ENCODE measurements at regions not wholly inside any gene's neighbourhood (a gene's known extent, or its start where the extent isn't known, plus 50 kb on each side); places are given as distances from the start of the nearest gene placed in this dataset.
"Not testable (repeated sequence)": the region's sequence is repeated elsewhere in the genome, so short reads cannot be mapped to it uniquely, and the experiment has no call there.

DNA sequence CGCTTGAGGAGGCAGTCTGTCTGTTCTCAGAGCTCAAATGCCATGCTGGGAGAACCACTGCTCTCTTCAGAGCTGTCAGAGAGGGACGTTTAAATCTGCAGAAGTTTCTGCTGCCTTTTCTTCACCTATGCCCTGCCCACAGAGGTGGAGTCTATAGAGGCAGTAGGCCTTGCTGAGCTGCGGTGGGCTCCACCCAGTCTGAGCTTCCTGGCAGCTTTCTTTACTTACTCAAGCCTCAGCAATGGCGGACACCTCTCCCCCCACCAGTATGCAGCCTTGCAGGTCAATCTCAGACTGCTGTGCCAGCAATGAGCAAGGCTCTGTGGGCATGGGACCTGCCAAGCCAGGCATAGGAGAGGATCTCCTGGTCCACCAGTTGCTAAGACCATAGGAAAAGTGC lies 580.1 kb downstream of the FRK start:
- ATAC-seq; H3K4me3 Mint-ChIP-seq; H3K27me3 Mint-ChIP-seq (ENCODE audit: low read depth); H3K4me1 Mint-ChIP-seq (ENCODE audit: low read depth); H3K9me3 Mint-ChIP-seq; DNase-seq; H3K36me3 Mint-ChIP-seq (ENCODE audit: insufficient read depth): not testable (repeated sequence)

DNA sequence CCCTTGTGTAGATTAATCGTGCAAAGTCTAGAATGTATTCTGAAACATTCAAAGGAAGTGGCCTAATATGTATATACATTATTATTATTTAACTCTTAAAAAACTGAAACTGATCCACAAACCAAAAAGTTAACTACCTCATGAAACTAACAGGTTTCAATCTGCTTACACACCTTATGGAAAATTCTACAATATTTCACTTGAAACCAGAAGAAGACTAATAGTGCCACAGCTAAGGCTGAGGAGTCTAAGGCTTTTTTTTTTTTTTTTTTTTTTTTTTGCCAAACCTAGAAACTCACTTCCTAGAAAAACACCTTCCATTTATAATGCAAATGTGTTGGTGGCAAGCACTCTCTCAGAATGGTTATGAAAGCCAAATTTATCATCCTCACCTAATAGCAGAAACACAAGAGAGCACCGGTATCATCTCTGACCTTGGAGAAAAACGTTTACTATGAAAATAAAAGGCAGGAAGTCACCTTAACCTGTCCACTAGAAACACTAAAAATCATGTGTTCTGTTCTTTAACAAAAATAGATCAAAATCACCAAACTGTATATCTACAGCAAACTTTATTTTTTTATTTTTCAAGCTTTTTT lies 586.1 kb downstream of the FRK start:
- peaks cover 2% of the 10 kb centered on the region for H3K9me3 Mint-ChIP-seq
- H3K4me1 Mint-ChIP-seq (ENCODE audit: low read depth), result no peaks in the 10 kb centered on the region
- H3K27me3 Mint-ChIP-seq (ENCODE audit: low read depth), result no peaks in the 10 kb centered on the region
- no peak overlapping the region for H3K4me3 Mint-ChIP-seq
- no peaks in the 10 kb centered on the region for H3K36me3 Mint-ChIP-seq (ENCODE audit: insufficient read depth)
- no peak for DNase-seq
- ATAC-seq, result no peak

- Mint-ChIP-seq H3K36me3 (ENCODE audit: insufficient read depth) (no peaks in the 10 kb centered on the region), H3K4me1 (ENCODE audit: low read depth) (no peaks in the 10 kb centered on the region), H3K4me3 (no peak overlapping the region), H3K27me3 (ENCODE audit: low read depth) (no peaks in the 10 kb centered on the region), H3K9me3 (peaks cover 16% of the 10 kb centered on the region)
- ATAC-seq (no peak), DNase-seq (no peak)
Observed at GRCh38 chr6:115468272-115469005, 592.3 kb downstream of the FRK start.

DNA sequence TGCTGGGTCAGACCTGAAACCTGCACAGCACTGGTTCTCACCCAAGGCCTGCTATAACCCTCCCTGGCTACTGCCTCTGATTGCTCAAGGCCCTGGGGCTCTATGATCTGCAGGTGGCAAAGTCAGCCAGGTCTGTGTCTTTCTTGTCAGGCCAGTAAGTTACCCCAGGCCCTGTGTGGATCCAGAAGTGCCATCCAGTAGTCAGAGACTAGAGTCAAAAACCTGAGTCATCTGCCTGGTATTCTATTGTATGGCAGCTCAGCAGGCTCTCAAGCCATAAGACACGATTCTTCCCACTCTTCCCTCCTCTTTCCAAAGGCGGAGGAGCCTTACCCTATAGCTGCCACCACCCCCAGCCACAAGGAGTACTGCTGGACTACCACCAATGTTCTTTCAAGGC lies 593.0 kb downstream of the FRK start:
- no peak for DNase-seq
- Mint-ChIP-seq H3K27me3 (ENCODE audit: low read depth) (no peaks in the 10 kb centered on the region), H3K9me3 (peaks cover 16% of the 10 kb centered on the region), H3K4me3 (no peak overlapping the region), H3K4me1 (ENCODE audit: low read depth) (no peaks in the 10 kb centered on the region), H3K36me3 (ENCODE audit: insufficient read depth) (no peaks in the 10 kb centered on the region)
- no peak for ATAC-seq

- Mint-ChIP-seq H3K27me3 (ENCODE audit: low read depth) (no peaks in the 10 kb centered on the region), H3K9me3 (peaks cover 24% of the 10 kb centered on the region), H3K4me1 (ENCODE audit: low read depth) (no peaks in the 10 kb centered on the region), H3K4me3 (no peak overlapping the region), H3K36me3 (ENCODE audit: insufficient read depth) (no peaks in the 10 kb centered on the region)
- ATAC-seq (no peak), DNase-seq (no peak)
Observed at GRCh38 chr6:115460913-115461312, 599.8 kb downstream of the FRK start.

DNA sequence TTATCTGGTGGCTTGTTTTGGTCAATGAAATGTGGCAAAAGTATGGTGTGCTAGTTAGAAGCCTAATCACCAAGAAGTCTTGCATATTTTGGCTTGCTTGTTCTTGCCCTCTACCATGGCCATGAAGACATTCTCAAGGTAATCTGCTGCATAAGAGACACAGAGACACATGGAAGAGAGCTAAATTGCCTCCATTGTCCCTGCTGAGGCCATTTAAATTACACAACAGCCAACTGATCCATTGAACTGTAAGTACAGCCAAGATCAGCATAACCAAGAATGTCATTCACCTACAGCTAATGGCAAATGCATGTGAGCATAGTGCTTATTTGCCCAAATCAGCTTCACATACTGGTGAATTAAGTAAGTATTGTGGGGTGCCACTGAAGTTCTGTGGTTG lies 603.8 kb downstream of the FRK start:
- Mint-ChIP-seq H3K36me3 (ENCODE audit: insufficient read depth) (no peaks in the 10 kb centered on the region), H3K27me3 (ENCODE audit: low read depth) (no peaks in the 10 kb centered on the region), H3K4me1 (ENCODE audit: low read depth) (no peaks in the 10 kb centered on the region), H3K4me3 (no peak overlapping the region), H3K9me3 (peaks cover 14% of the 10 kb centered on the region)
- ATAC-seq, result no peak
- no peak for DNase-seq

DNA sequence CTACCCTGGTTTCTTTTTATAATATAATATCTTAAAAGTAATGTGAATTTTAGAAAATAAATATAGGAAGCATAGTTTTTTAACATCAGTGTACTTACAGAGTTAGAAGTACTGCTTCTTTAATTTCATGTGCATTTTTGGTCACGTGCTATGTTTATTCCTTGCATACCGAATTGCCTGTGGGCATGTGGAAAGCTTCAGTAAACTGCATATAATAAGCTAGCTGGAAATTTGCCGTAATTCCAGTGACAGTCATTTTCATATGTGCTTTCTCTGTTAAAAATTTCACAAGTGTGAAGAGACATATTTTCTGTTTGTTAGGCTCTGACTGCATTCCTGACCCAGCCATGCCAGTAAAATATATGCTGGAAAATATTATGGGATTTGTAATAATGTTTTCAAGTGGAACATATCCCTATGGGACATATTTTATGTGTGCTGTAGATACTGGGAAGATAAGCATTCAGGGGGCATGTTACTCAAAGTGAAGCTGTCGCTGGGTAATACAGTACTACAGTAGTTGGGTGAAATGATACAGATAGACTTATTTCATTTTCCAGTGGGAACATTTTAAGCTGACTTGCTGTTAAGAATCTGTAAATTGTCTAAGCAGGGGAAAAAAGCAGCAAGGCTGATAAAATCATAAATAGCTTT lies 616.7 kb downstream of the FRK start:
- H3K9me3 Mint-ChIP-seq, result no peaks in the 10 kb centered on the region
- no peaks in the 10 kb centered on the region for H3K36me3 Mint-ChIP-seq (ENCODE audit: insufficient read depth)
- ATAC-seq (no peak), DNase-seq (no peak)
- H3K4me1 Mint-ChIP-seq (ENCODE audit: low read depth), result no peaks in the 10 kb centered on the region
- no peak overlapping the region for H3K4me3 Mint-ChIP-seq
- no peaks in the 10 kb centered on the region for H3K27me3 Mint-ChIP-seq (ENCODE audit: low read depth)

DNA sequence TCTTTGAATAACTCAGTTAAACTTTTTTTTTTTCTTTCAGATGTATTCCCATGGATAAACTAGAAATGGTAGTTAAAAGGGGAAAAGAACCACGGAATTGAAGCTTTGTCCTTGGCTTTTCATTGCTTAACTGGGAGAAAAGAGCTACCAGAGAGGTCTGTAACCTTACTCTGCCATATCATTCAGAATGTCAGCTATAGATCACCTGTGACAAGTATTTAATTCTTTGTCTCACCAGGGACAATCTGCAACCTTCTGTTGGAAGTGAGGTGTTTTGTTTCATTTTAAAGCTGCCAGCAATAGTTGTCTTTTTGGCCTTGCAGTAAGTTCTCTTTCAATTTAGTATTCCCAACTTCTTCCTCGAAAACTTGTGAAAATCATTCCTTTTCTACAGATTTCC lies 618.4 kb downstream of the FRK start:
- ATAC-seq, result no peak
- no peak overlapping the region for H3K4me3 Mint-ChIP-seq
- no peaks in the 10 kb centered on the region for H3K36me3 Mint-ChIP-seq (ENCODE audit: insufficient read depth)
- no peak for DNase-seq
- H3K9me3 Mint-ChIP-seq, result peaks cover 4% of the 10 kb centered on the region
- H3K4me1 Mint-ChIP-seq (ENCODE audit: low read depth), result no peaks in the 10 kb centered on the region
- H3K27me3 Mint-ChIP-seq (ENCODE audit: low read depth), result no peaks in the 10 kb centered on the region

DNA sequence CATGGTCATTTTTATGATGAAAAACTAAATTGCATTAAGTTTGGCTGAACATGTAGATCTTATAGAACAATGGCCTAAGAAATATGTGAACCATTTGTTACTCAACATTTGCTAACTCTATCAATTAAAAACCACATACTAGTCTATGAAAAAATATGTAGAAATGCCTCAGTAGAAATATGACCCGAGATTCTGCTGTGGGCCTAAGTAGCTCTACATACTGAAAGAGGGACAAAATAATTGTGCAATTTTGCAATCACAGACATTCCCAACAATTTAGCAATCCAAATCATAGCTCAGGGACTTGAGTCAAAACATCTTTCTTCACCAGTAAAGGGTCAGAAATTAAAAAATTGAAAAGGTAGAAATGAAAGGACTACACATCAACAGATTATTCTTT lies 619.0 kb downstream of the FRK start:
- H3K4me1 Mint-ChIP-seq (ENCODE audit: low read depth), result no peaks in the 10 kb centered on the region
- H3K4me3 Mint-ChIP-seq, result no peak overlapping the region
- H3K9me3 Mint-ChIP-seq, result peaks cover 4% of the 10 kb centered on the region
- no peaks in the 10 kb centered on the region for H3K27me3 Mint-ChIP-seq (ENCODE audit: low read depth)
- DNase-seq (no peak), ATAC-seq (no peak)
- H3K36me3 Mint-ChIP-seq (ENCODE audit: insufficient read depth), result no peaks in the 10 kb centered on the region

- Mint-ChIP-seq H3K36me3 (ENCODE audit: insufficient read depth) (no peaks in the 10 kb centered on the region), H3K4me3 (no peak overlapping the region), H3K27me3 (ENCODE audit: low read depth) (no peaks in the 10 kb centered on the region), H3K9me3 (peaks cover 5% of the 10 kb centered on the region), H3K4me1 (ENCODE audit: low read depth) (no peaks in the 10 kb centered on the region)
- ATAC-seq (no peak), DNase-seq (no peak)
Observed at GRCh38 chr6:115415378-115415777, 645.3 kb downstream of the FRK start.

- H3K36me3 Mint-ChIP-seq (ENCODE audit: insufficient read depth); DNase-seq; H3K4me3 Mint-ChIP-seq; H3K4me1 Mint-ChIP-seq (ENCODE audit: low read depth); ATAC-seq; H3K9me3 Mint-ChIP-seq; H3K27me3 Mint-ChIP-seq (ENCODE audit: low read depth): not testable (repeated sequence)
Observed at GRCh38 chr6:115414916-115415315, 645.8 kb downstream of the FRK start.

- H3K4me3 Mint-ChIP-seq, result no peak overlapping the region
- H3K9me3 Mint-ChIP-seq, result peaks cover 9% of the 10 kb centered on the region
- no peak for ATAC-seq
- no peak for DNase-seq
- no peaks in the 10 kb centered on the region for H3K4me1 Mint-ChIP-seq (ENCODE audit: low read depth)
- no peaks in the 10 kb centered on the region for H3K27me3 Mint-ChIP-seq (ENCODE audit: low read depth)
- H3K36me3 Mint-ChIP-seq (ENCODE audit: insufficient read depth), result no peaks in the 10 kb centered on the region
Observed at GRCh38 chr6:115411756-115412155, 648.9 kb downstream of the FRK start.

- no peaks in the 10 kb centered on the region for H3K27me3 Mint-ChIP-seq (ENCODE audit: low read depth)
- no peak overlapping the region for H3K4me3 Mint-ChIP-seq
- no peaks in the 10 kb centered on the region for H3K4me1 Mint-ChIP-seq (ENCODE audit: low read depth)
- DNase-seq (no peak), ATAC-seq (no peak)
- H3K36me3 Mint-ChIP-seq (ENCODE audit: insufficient read depth), result no peaks in the 10 kb centered on the region
- H3K9me3 Mint-ChIP-seq, result peaks cover 35% of the 10 kb centered on the region
Observed at GRCh38 chr6:115404446-115404845, 656.2 kb downstream of the FRK start.

GRCh38 chr6:115398607-115399006 lies 662.1 kb downstream of the FRK start:
- no peaks in the 10 kb centered on the region for H3K36me3 Mint-ChIP-seq (ENCODE audit: insufficient read depth)

More at GRCh38 chr6:115398607-115399006, 662.1 kb downstream of the FRK start:
- DNase-seq (no peak), ATAC-seq (no peak)
- Mint-ChIP-seq H3K9me3 (peaks cover 29% of the 10 kb centered on the region), H3K4me1 (ENCODE audit: low read depth) (no peaks in the 10 kb centered on the region), H3K27me3 (ENCODE audit: low read depth) (no peaks in the 10 kb centered on the region), H3K4me3 (no peak overlapping the region)
